Heart left ventricle (tissue), 13 donors: ENCODE measurements at regions not wholly inside any gene's neighbourhood (a gene's known extent, or its start where the extent isn't known, plus 50 kb on each side); places are given as distances from the start of the nearest gene placed in this dataset.

ENCODE experiments used
- POLR2A ChIP-seq, 2 donors: fragments of 450-650 bp; IDR thresholded peaks; one replicate each; pipeline ENCODE4 v1.6.1; 2017; ENCODE audit warnings: antibody characterized with exemption in 2 of 2, mild to moderate bottlenecking in 2 of 2, moderate library complexity in 2 of 2
- TF ChIP-seq, protein P1 (sequence below), 12 donors: fragments of 200-600 bp; sonication (generic) in 4 of 12; IDR thresholded peaks; one replicate each; pipeline versions ENCODE4 v1.5.0 to v1.8.0; 2018 to 2022; ENCODE audit warnings: antibody characterized with exemption in 12 of 12, mild to moderate bottlenecking in 5 of 12
- donor health status: ischemic (EF 13 %, LVEDD 7.1; RV severe dilation, severe dysfunction).
- donor health status: DM: no; HTN: yes; CAD: no.
- donor health status: DM: no; HTN: no; CAD: no.
- donor health status: ischemic (EF 25% LVEDD 6.9; RV normal size, moderate dysfunction).
- donor health status: ischemic (EF 25% LVEDD 5.7; RV mildly dilated, moderate dysfunction).
- donor health status: ischemic (EF 35%, LVEDD 5.7; RV mildly dilated, moderate dysfunction).
- donor health status: nonischemic (EF 11% LVEDD 7.7; RV severe dilation, severe dysfunction).
- donor health status: DM: yes; HTN: yes; CAD: no.
- donor health status: PGD.
- donor health status: ischemic (EF 29% LVEDD 5.4; RV normal size, mild dysfunction).
- donor health status: nonischemic (EF 23%, LVEDD 6.1; RV moderate dilation, normal function).

DNA sequence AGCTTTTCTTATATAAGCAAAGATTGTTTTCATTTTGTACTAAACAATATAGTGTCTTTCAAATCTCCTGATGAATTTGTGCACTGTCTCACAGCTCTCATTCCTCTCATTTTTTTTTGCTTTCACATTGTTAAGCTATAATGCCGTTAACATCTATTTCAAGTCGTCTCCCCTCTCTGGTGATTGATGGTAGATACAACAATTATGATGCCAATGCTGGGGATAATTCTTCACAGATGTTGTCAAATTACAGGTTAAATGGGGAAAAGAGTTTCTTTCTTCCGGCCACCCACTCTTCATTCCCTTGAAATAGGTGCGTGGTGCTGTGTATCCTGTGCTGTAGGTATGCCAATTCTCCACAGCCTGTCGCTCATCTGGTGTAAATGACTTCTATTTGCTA lies 1053.7 kb upstream of the ZEB2 start:
- TF ChIP-seq, protein P1, sequence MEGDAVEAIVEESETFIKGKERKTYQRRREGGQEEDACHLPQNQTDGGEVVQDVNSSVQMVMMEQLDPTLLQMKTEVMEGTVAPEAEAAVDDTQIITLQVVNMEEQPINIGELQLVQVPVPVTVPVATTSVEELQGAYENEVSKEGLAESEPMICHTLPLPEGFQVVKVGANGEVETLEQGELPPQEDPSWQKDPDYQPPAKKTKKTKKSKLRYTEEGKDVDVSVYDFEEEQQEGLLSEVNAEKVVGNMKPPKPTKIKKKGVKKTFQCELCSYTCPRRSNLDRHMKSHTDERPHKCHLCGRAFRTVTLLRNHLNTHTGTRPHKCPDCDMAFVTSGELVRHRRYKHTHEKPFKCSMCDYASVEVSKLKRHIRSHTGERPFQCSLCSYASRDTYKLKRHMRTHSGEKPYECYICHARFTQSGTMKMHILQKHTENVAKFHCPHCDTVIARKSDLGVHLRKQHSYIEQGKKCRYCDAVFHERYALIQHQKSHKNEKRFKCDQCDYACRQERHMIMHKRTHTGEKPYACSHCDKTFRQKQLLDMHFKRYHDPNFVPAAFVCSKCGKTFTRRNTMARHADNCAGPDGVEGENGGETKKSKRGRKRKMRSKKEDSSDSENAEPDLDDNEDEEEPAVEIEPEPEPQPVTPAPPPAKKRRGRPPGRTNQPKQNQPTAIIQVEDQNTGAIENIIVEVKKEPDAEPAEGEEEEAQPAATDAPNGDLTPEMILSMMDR (IDR thresholded peaks at IDR 0.05) = no peak
- TF ChIP-seq POLR2A (IDR thresholded peaks at IDR 0.05) = no peak
